ENCODE measurements at regions not wholly inside any gene's neighbourhood (a gene's known extent, or its start where the extent isn't known, plus 50 kb on each side); places are given as distances from the start of the nearest gene placed in this dataset.

DNA sequence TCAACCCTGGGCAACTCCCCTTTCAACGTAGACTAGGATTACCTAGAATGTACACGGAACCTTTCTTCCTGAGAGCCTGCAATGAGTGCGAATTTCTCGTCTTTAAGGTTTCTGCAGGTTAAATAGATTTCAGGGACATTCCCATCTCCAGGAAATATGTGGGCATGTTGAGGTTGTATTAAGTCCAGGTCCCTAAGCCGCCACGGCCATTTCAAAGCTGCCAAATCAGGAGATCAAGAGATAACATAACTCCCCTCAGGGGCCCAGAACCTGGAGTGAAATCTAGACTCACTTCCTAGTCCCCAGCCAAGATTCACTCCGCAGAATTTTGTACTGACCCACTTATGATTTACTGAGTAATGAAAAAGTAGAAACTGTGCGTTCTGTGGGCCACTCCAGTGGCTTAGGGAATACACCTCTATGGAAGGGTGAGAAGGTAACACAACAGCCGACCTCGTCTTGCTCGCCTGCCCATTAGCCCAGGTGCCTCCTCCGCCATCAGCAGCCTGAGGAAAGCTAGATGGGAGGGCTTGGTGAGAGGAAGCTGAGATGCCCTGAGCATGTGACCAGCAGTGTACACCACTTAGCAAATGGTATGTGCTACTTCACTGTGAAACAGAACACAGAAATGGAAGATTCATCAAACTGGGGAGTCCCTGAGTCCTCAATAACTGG lies 98.5 kb upstream of the SOX1 start:
- no peak for DNase-seq (ENCODE audit: low spot score)

DNA sequence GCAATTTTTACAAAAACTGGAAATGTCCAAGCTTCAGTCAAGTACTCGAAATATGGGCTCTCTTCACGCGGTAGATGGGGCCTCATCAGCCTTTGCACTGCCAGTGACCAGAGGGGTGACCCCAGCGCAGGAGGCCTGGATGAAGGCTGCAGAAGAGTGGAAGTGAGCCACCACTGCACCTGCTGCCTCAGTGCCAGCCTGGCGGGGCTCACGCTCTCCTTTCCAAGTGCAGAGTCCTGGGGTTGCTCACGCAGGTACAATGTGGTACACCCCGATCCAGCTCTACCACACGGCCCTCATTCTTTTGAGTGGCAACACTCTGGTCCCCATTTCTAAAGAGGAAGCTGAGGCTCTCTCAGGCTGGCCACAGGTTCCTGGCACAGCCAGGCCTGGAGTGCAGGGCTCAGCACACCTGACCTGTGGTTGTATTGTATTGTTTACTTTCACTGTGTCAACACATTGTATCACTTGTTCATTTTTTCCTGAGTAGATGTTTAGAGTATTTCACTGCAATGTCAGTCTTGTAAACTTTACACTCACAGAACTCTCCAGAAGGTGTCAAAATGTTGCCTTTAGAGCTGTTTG lies 97.3 kb upstream of the SOX1 start:
- no peak for DNase-seq (ENCODE audit: low spot score)

DNA sequence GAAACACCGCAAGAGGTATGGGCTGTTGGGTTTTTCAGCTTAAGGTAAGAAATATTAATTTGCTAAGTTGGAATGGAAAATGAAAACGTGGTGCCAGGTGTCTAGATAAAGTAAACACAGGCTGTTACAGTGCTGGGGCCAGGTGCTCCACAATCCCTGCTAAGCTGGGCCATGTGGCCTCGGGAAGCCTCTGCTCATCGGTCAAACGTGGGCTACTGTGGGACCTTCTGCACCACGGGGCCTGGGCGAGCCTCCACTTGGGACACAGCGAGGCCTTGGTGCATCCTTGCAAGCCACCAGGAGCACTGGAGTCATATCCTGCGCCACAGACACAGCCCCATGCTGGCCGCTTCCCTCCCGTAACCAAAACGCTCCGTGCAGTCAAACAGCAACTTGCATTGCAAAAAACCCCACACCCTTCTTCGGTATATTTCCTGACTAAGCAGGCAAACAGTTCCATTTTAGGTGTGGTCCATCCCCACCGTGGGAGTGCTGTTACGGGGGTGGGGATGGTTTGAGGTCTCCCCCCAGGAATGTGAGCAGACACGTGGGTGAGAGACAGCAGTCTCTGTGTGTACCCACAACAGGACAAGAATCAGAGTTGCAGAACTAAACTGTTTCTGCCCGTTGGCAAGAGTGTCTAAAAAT lies 96.3 kb upstream of the SOX1 start:
- peak; percentile 46 for DNase-seq (ENCODE audit: low spot score)

DNA sequence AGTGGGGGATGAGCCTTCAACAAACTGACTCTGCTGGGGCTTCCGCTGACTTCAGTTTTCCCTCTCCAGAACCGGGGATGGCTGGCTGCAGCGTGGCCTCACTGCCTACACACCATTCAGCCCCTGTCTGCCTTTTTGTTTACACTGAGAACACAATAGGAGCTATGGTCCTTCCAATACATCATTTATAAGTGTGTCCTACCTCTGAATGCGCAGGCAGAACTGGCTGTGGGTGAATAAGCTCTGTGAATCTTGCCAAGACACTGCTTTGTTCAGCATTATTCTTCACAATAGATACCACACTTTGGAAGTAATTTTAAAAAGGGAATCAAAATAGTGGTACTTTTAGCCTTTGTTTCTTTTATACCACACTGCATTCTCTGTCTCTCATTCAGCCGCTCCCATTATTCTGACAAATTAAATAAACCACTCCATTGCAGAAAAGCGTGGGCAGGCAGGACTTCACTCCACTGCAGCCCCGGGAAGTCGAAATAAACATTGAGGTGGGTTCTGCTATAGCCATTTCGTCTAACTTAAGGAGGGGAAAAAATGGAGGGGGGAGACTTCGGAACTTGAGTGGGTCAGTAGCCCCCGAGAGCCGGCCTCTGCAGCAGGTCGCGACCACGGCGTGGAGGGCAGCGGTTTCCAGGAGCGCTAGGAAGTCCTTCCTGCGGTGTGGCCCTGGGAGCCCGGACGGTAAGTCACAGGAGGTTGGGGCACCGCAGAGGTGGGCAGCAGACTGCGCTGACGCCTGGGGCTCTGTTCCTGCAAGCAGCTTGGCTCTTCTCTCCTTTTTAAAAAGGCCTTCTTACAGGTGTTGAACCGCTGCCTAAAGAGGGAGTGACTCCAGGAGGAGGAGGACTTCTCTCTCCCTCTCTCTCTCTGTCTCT lies 94.8 kb upstream of the SOX1 start:
- no peak for DNase-seq (ENCODE audit: low spot score)

DNA sequence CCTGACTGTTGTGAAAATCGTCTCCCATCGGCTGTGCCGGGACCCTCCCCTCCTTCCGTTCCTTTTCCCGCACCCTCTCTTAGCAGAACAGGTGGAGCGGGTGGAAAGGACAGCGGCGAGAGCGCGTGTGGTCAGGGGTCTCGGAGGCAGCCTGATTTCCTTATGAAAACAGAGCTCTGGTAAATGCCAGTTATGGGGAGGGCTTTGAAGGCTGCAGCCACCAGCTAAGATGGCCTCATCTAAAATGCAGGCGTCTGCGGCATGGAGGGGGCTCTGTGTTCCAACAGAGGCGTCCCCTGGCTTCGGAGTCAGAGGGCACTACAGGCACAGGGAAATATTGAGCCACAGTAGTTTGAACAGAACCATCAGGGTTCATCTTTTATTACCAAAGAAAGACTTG lies 93.8 kb upstream of the SOX1 start:
- no peak for DNase-seq (ENCODE audit: low spot score)

DNA sequence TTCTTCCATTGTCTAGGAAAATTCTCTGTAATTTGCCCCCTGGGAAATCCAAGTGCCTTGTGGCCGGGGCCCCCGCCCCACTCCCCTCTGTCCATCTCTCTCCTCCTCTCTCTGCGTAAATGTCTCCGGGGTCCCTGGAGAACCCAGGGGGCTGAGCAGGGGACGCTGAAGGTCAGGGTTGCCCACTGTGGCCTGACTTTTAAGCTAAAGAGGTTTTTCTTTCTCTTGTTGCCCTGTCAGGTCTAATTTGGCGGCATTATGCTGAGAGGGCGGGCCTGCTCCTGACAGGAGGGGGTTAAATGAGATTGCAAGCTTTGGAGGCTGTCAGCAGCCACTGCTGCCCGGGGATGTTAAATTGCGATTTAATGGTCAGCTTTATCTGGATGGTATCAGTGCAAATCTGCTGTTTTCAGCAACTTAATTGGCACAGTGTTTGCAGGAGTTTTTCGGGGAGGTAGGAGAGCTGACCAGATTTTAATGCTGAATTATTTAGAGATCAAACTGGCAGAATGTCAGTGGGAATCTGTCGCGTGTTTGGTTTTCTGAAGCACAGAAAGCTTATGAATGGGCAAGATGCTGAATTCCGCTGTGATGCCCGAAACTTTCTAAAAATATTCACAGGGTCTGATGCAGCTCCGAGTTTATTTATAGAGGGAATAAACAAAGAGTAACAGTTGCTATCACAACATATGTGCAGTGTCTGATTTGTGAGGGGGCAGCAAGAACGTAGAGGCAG lies 93.2 kb upstream of the SOX1 start:
- no peak for DNase-seq (ENCODE audit: low spot score)

DNA sequence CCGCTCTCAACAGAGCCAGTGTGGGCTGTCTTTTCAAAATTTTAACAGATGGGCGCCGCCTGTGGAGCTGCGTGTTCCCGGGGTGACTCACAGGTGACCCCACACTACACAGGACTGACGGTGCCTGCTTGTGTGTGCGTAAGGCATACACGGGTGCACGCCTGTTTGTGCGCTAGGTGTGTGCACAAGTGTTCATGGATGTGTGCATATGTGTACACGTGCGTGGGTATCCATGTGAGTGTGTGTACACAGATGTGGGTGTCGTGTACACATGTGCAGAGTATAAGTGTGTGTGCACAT lies 92.7 kb upstream of the SOX1 start:
- DNase-seq (ENCODE audit: low spot score), result no peak

DNA sequence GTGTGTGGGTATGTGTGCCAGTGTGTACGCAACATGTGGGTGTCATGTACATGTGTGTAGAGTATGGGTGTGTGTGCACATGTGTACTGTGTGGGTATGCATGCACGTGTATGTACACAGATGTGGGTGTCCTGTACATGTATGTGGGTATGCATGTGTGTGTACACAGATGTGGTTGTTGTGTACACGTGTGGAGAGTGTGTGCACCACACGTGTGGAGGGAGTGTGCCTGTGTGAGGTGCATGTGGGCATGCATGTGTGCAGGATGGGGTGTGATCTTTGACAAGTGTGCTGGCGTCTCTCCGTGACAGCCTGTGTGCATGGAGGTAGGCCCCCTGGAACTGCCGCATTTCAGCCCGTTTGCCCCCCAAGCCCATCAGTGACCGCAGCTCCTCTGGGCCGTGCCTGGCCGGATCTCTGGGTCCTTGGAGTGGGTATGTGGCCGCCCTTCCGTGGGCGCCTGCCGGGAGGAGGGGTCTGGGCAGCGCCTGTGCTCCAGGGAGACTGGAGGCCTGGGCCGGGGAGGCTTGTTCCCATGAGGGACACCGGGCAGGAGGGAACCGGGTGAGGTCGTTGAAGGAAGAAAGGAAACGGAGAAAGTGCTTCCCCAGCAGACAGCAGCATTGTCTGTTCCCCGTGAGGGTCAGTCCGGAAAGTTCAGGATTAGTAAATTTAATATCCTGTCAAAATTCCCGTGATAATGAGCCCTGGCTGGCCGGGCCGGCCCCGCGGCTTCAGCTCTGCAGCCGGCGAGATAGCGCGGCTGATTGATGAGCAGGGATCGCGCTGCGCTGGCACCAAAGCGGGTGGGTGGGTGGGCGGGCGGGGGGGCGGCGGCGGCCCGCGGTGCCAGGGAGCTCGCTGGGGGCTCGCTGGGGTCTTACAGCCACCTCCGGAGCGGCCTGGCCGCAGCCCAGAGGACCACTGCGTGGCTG lies 91.1 kb upstream of the SOX1 start:
- no peak for DNase-seq (ENCODE audit: low spot score)

DNA sequence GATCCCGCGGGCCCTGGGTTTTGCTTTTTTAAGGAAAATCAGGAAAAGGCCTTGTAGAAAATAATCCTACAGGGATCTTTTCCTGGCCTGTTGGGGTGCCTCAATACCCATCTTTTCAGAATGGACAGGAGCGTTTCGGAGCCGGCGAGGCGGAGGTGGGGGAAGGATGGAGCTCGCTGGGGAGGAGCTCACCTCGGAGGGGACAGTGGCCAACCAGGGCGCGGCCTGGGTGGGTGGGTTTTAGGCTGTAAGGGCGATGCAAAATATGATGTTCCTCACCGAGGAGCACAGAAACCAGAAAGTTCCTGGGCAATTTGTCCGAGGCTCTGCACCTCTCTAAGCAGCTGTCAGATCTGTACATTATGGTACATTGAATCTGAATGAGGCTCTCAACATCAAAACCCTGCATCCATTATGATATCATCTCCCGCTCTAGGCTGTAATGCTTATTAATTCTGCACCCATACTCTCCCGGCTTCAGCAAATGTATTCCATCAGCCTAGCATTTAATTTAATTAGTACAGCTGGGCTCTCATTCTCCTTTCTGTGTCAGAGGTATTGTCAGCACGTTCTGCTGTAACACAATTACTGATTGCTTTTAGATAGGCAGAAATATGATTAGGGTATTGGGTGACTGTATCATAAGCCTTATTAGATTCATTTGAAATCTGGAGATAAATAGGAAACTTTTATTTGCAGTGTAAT lies 90.3 kb upstream of the SOX1 start:
- DNase-seq (ENCODE audit: low spot score), result no peak

DNA sequence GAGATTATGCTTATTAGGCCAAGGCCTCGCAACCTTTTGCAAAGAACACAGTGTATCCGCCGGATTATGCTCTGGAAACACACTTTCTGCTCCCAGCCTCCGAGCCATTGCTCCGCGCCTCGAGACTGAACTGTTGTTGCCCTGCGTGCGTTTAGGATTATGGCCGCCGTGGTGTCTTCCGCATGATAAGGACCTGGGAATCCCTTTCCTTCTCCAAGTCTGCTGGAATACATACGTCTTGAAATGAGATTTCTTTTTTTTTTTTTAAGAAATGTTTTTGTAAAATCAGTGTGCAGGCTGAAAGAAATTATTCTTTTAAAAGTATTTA lies 89.8 kb upstream of the SOX1 start:
- no peak for DNase-seq (ENCODE audit: low spot score)

DNA sequence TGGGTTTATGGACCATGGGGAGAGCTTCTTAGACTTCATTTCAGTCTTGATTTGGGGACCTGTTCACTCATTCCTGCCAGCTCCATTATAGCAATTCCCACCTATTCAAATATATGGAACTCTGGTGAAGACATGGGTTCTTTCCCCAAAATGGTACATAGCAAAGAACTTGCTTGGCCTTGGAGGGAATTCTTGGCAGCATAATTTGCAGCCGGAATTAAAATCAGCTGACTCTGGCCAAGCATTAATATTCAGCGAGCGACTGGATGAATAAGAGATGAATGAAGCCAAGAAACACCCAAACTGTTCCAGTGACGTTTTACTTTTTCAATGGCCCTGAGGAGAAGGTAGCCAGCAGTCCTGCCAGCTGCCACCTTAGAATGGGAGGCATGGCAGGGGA lies 88.4 kb upstream of the SOX1 start:
- no peak for DNase-seq (ENCODE audit: low spot score)

DNA sequence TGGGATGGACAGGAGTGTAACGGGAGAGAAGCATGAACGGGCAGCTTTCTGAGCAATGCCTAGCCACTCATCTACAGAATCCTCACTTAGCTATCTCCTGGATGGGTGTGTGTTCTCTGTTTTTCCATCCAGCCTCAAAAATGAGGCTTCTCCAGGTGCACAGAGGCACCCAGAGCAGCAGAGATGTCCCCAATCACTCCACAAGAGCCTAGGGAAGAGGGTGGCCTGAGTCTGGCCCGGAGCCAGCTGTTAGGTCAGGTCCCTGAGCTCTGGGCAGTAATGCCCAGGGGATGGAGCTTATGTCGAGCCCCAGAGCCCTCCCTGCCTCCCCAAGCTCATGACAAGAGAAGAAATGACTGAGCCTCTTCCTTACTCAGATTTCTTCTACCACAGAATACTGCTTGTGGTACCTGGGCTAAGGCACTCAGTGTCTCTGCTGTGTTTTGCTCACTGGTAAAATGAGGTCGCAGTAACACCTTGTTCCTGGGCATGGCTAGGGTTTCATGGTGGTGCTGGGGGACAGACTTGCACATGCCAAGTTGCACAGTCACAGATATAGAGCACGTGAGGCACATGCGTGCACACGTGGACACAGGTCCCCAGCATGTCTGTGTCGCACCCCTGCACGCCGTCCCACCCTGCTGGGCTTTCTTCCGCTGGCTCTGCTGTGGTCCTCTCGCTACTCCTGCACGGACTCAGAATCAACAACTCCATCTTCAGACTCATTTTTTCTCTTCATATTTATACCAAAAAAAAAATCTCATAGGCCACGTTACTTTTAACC lies 86.6 kb upstream of the SOX1 start:
- no peak for DNase-seq (ENCODE audit: low spot score)

DNA sequence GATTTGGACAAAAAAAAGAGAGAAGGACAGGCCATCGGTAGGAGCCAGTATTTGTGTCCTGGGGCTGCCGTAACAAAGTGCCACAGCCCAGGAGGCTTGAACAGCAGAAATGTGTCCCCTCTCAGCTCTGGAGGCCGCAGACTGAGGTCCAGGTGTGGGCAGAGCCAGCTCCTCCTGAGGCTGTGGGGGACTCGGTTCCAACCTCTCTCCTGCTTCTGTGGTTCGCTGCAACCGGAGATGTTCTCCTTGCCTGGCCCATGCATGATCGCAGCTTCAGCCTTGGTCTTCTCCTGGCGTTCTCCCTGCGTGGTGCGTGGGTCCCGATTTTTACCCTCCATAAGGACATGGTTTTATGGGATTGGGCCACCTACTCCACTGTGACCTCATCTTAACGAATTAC lies 85.9 kb upstream of the SOX1 start:
- DNase-seq (ENCODE audit: low spot score), result no peak

DNA sequence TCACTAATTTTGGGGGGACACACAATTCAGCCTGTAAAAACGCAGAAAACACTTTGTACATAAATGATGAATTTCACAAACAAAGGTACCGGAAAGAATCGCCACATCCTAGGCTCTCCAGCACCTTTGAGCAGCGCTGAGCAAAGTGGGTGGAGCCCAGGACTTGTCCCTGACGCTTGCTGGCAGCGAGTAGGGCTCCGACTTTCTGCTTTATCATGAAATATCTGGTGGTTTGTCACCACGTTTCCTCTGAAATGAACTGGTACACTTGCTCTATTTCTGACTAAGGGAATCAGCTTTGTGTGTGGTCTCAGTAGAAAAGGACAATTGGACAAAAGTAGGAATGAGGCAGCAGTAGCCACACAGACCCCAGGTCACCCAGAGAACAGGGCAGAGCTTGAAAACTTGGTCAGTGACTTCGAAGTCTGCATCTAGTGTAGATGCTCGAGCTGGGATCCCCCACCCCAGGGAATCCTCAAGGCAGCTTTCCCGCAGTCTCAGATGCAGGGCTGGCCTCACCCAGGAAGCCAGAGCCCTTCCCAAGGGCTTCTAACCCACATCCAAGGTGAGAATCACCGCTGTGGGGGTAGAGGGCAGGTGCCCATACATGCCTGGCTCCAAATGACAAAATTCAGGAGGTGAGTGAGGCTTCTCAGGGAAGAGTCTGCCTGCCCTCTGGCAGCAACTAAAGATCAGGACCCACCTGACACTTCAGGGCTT lies 85.3 kb upstream of the SOX1 start:
- no peak for DNase-seq (ENCODE audit: low spot score)

DNA sequence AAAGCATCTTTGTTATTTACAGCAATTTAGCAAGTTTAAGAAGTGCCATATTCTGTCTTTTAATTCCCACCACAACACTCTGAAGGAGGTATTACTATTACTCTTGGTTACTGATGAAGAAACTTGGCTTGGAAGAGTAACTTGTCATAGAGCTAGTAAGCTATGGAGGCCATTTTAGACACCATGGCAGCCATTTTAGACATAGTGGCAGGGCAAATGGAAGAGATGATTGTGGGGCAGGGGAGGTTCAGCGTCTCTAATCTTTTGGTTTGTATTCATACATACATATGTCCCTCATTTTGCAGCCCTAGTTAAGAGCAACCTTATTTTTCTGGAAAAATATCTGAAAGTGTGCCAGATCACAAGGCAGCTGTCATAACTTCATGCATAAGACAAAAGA lies 82.6 kb upstream of the SOX1 start:
- no peak for DNase-seq (ENCODE audit: low spot score)

DNA sequence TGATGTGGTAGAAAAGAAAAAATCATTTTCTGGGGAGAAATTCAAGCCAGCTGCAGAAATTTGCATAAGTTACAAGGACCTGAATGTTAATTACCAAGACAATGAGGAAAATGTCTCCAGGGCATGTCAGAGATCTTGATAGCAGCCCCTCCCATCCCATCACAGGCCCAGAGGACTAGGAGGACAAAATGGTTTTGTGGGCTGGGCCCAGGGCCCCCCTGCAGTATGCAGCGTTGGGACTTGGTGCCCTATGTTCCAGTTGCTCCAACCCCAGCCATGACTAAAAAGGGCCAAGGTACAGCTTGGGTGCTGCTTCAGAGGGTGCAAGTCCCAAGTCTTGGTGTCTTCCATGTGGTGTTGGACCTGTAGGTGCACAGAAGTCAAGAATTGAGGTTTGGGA lies 76.6 kb upstream of the SOX1 start:
- no peak for DNase-seq (ENCODE audit: low spot score)

DNA sequence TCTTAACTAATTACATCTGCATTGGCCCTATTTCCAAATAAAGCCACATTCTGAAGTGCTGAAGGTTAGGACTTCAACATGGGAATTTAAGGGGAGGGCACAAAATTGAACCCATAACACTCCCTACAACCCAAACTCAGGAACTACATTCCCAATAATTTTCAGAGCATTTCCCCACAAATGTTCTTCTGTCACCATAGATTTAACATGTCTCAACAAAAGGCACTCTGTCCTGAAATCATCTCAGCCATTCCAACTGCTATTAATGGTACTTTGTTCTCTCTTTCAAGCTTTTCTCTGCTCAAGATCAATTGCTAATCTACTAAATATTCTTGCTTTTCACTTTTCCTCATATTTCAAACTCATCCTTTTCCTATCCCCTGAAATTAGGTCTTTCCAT lies 74.0 kb upstream of the SOX1 start:
- DNase-seq (ENCODE audit: low spot score), result no peak

DNA sequence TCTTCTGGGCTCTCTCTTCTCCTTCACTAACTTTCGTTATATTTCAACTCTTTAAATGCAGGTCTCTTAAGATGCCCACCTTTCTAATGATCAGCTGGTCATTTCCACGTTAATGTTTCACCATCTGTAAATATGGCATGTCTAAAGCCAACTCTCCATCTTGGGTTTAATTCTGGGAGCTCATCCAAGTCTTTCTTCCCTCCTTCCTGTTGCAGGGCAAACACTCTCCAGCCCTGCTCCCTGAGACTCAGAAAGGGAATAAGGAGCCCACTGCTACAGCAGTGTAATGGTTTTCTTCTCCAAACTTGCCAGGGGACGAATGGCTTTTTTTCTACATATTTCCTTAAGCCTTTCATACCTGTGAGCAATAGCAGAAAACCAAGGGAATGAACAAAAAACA lies 73.3 kb upstream of the SOX1 start:
- DNase-seq (ENCODE audit: low spot score), result no peak

DNA sequence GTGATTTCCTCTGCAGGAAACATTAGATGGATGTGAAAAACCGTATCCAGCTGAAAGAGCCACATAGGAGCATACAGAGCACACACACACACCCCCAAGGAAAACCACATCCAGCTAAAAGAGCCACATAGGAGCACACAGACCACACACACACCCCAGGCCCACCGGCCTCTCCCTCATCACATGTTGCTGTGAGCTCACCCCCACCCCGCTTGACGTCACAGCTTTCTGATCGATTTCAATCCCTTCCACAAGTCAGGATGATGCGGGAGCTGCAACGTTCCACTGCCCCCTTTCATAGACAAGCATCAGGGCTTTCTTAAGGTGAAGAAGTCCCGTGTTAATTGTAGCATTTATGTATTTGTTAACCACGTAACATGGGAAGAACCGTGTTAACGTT lies 72.4 kb upstream of the SOX1 start:
- DNase-seq (ENCODE audit: low spot score), result no peak
